SK-N-SH treated with all-trans-retinoic acid at 6 μM for 48 hours (cell line): ENCODE measurements at regions not wholly inside any gene's neighbourhood (a gene's known extent, or its start where the extent isn't known, plus 50 kb on each side); places are given as distances from the start of the nearest gene placed in this dataset.

Experiments used
- ATAC-seq: fragments of 200-7000 bp; cut with Tn5 transposase; 3 replicates; pipeline ENCODE4 v1.9.1; 2020; ENCODE audit warnings: mild to moderate bottlenecking, moderate library complexity
- ARNTL ChIP-seq: fragments of 450-650 bp; formaldehyde crosslinking; IDR thresholded peaks from 2 replicates; pipeline ENCODE4 v1.5.0; 2020; ENCODE audit warnings: low read depth, mild to moderate bottlenecking, moderate library complexity, borderline replicate concordance
- BACH2 ChIP-seq: fragments of 250-450 bp; sonication (Bioruptor Pico); IDR thresholded peaks from 2 replicates; pipeline ENCODE4 v1.9.0; 2021; ENCODE audit warnings: mild to moderate bottlenecking, borderline replicate concordance
- CSDC2 ChIP-seq: fragments of 250-450 bp; sonication (Bioruptor Pico); IDR thresholded peaks from 2 replicates; pipeline ENCODE4 v1.5.0; 2020; ENCODE audit warnings: mild to moderate bottlenecking, moderate library complexity
- CSRNP3 ChIP-seq: fragments of 250-450 bp; sonication (Bioruptor Pico); IDR thresholded peaks from 2 replicates; pipeline ENCODE4 v1.5.1; 2021; ENCODE audit warnings: mild to moderate bottlenecking, moderate library complexity
- ESRRG ChIP-seq: fragments of 250-450 bp; sonication (Bioruptor Pico); IDR thresholded peaks from 2 replicates; pipeline ENCODE4 v1.6.1; 2021; ENCODE audit warnings: mild to moderate bottlenecking
- GLIS3 ChIP-seq: fragments of 250-450 bp; sonication (Bioruptor Pico); IDR thresholded peaks from 2 replicates; pipeline ENCODE4 v1.5.0; 2020; ENCODE audit warnings: mild to moderate bottlenecking, moderate library complexity
- ISL1 ChIP-seq: fragments of 250-450 bp; sonication (Bioruptor Pico); IDR thresholded peaks from 2 replicates; pipeline ENCODE4 v2.1.2; 2022; ENCODE audit warnings: mild to moderate bottlenecking, moderate library complexity
- OSR1 ChIP-seq: fragments of 250-450 bp; sonication (Bioruptor Pico); IDR thresholded peaks from 2 replicates; pipeline ENCODE4 v1.8.0; 2022; ENCODE audit warnings: moderate library complexity, mild to moderate bottlenecking, inconsistent platforms
- PATZ1 ChIP-seq: fragments of 250-450 bp; sonication (Bioruptor Pico); IDR thresholded peaks from 2 replicates; pipeline ENCODE4 v1.8.0; 2020; ENCODE audit warnings: mild to moderate bottlenecking, moderate library complexity, borderline replicate concordance
- POU6F1 ChIP-seq: fragments of 250-450 bp; sonication (Bioruptor Pico); IDR thresholded peaks from 2 replicates; pipeline ENCODE4 v1.8.0; 2021; ENCODE audit warnings: low read depth, mild to moderate bottlenecking, moderate library complexity, borderline replicate concordance
- PPARA ChIP-seq: fragments of 250-450 bp; sonication (Bioruptor Pico); IDR thresholded peaks from 2 replicates; pipeline ENCODE4 v1.5.0; 2020; ENCODE audit warnings: mild to moderate bottlenecking, borderline replicate concordance
- RARB ChIP-seq: fragments of 250-450 bp; sonication (Bioruptor Pico); IDR thresholded peaks from 2 replicates; pipeline ENCODE4 v1.8.0; 2021; ENCODE audit warnings: mild to moderate bottlenecking, moderate library complexity
- SNAI2 ChIP-seq: fragments of 250-450 bp; sonication (Bioruptor Pico); IDR thresholded peaks from 2 replicates; pipeline ENCODE4 v1.5.0; 2020; ENCODE audit warnings: mild to moderate bottlenecking, moderate library complexity
- TCF4 ChIP-seq: fragments of 250-450 bp; sonication (Bioruptor Pico); IDR thresholded peaks from 2 replicates; pipeline ENCODE4 v1.8.0; 2021; ENCODE audit warnings: mild to moderate bottlenecking, moderate library complexity, borderline replicate concordance
- TOX ChIP-seq: fragments of 250-450 bp; sonication (Bioruptor Pico); IDR thresholded peaks from 2 replicates; pipeline ENCODE4 v1.8.0; 2021; ENCODE audit warnings: mild to moderate bottlenecking, moderate library complexity, borderline replicate concordance
- TSHZ2 ChIP-seq: fragments of 250-450 bp; sonication (Bioruptor Pico); IDR thresholded peaks from 2 replicates; pipeline ENCODE4 v1.5.0; 2020; ENCODE audit warnings: mild to moderate bottlenecking, moderate library complexity
- ZC3H10 ChIP-seq: fragments of 250-450 bp; sonication (Bioruptor Pico); IDR thresholded peaks from 2 replicates; pipeline ENCODE4 v1.5.1; 2021; ENCODE audit warnings: mild to moderate bottlenecking, moderate library complexity
- ZFP3 ChIP-seq: fragments of 250-450 bp; sonication (Bioruptor Pico); IDR thresholded peaks from 2 replicates; pipeline ENCODE4 v1.5.0; 2020; ENCODE audit warnings: mild to moderate bottlenecking, moderate library complexity
- ZFP30 ChIP-seq: fragments of 450-650 bp; formaldehyde crosslinking; IDR thresholded peaks from 2 replicates; pipeline ENCODE4 v1.5.0; 2022; ENCODE audit warnings: mild to moderate bottlenecking, moderate library complexity
- ZNF565 ChIP-seq: fragments of 450-650 bp; formaldehyde crosslinking; conservative IDR thresholded peaks from 2 replicates; pipeline ENCODE4 v1.5.0; 2020; ENCODE audit warnings: low read depth, mild to moderate bottlenecking, moderate library complexity
- ZNF70 ChIP-seq: fragments of 450-650 bp; formaldehyde crosslinking; IDR thresholded peaks from 2 replicates; pipeline ENCODE4 v1.5.0; 2020; ENCODE audit warnings: mild to moderate bottlenecking, moderate library complexity
- ZNF8 ChIP-seq: fragments of 450-650 bp; formaldehyde crosslinking; IDR thresholded peaks from 2 replicates; pipeline ENCODE4 v1.5.0; 2020; ENCODE audit warnings: mild to moderate bottlenecking, moderate library complexity

GRCh38 chr5:56663523-56663922, 151.8 kb upstream of the MAP3K1 start:
- TF ChIP-seq ZNF70 (CRISPR knock-in tag) (no peak), CSRNP3 (CRISPR knock-in tag) (no peak), ZFP30 (no peak), ZFP3 (CRISPR knock-in tag) (no peak), OSR1 (CRISPR knock-in tag) (no peak), TOX (CRISPR knock-in tag) (no peak), PATZ1 (CRISPR knock-in tag) (no peak), PPARA (no peak), SNAI2 (CRISPR knock-in tag) (no peak), ESRRG (no peak)
- ATAC-seq = no peak

- TF ChIP-seq TCF4 = no peak
- no peak for TF ChIP-seq CSRNP3 (CRISPR knock-in tag)
- TF ChIP-seq ZC3H10 (CRISPR knock-in tag) = no peak
- no peak for TF ChIP-seq ZFP30
- TF ChIP-seq TOX (CRISPR knock-in tag) = no peak
- TF ChIP-seq ZNF8 (CRISPR knock-in tag) = no peak
- no peak for TF ChIP-seq CSDC2 (CRISPR knock-in tag)
- TF ChIP-seq SNAI2 (CRISPR knock-in tag) = no peak
- TF ChIP-seq ZNF70 (CRISPR knock-in tag) = no peak
- no peak for TF ChIP-seq PATZ1 (CRISPR knock-in tag)
- TF ChIP-seq ZNF565 (CRISPR knock-in tag) = no peak
- TF ChIP-seq ARNTL (CRISPR knock-in tag) = no peak
- TF ChIP-seq ISL1 (CRISPR knock-in tag) = no peak
- TF ChIP-seq BACH2 (CRISPR knock-in tag) = no peak
- TF ChIP-seq ESRRG = no peak
- TF ChIP-seq TSHZ2 = no peak
- no peak for TF ChIP-seq GLIS3 (CRISPR knock-in tag)
- no peak for TF ChIP-seq ZFP3 (CRISPR knock-in tag)
- no peak for TF ChIP-seq PPARA
Observed at GRCh38 chr5:56662893-56663292, 152.5 kb upstream of the MAP3K1 start.

GRCh38 chr5:56659971-56660370, 155.4 kb upstream of the MAP3K1 start:
- TF ChIP-seq PPARA = no peak
- no peak for TF ChIP-seq CSRNP3 (CRISPR knock-in tag)
- no peak for TF ChIP-seq ESRRG
- no peak for TF ChIP-seq ZNF565 (CRISPR knock-in tag)
- TF ChIP-seq CSDC2 (CRISPR knock-in tag) = no peak
- no peak for TF ChIP-seq POU6F1 (CRISPR knock-in tag)
- TF ChIP-seq RARB (CRISPR knock-in tag) = no peak
- no peak for TF ChIP-seq ZNF70 (CRISPR knock-in tag)
- no peak for ATAC-seq

More at GRCh38 chr5:56662893-56663292, 152.5 kb upstream of the MAP3K1 start:
- ATAC-seq = no peak
